H1 (cell line): ENCODE measurements at regions not wholly inside any gene's neighbourhood (a gene's known extent, or its start where the extent isn't known, plus 50 kb on each side); places are given as distances from the start of the nearest gene placed in this dataset.

ENCODE experiments used
- CTCF ChIA-PET: fragments of 300-600 bp; sonication (Branson Sonifier 250); formaldehyde crosslinking; loops from one replicate; lab custom pipeline; 2021; ENCODE audit not compliant: partially characterized antibody; lab: Charles Lee
- POLR2A ChIA-PET: fragments of 300-600 bp; sonication (Branson Sonifier 250); formaldehyde crosslinking; loops from one replicate; lab custom pipeline; 2021; ENCODE audit warnings: inconsistent platforms; ENCODE audit not compliant: partially characterized antibody; lab: Charles Lee
- DNase-seq, 2 experiments: peaks; one replicate each; pipeline versions ENCODE4 v3.0.0 to v3.0.0-alpha.2; 2010 to 2022; ENCODE audit warnings: low spot score in 2 of 2, low read depth in 1 of 2, mixed read lengths in 1 of 2
- FAIRE-seq: peaks from 2 replicates; lab custom pipeline; 2011; peaks lifted over from hg19 to GRCh38; lab: Jason Lieb, UNC
- H2AFZ ChIP-seq: 2 replicates; pipeline ENCODE4 v1.8.1; 2012; ENCODE audit warnings: low read length, inconsistent platforms
- H2AK5ac ChIP-seq: 2 replicates; pipeline ENCODE4 v1.6.1; 2013; ENCODE audit warnings: low read depth, low read length
- H2BK120ac ChIP-seq: replicated peaks from 2 replicates; pipeline ENCODE3; 2013; ENCODE audit warnings: low read depth, low read length, inconsistent platforms
- H2BK12ac ChIP-seq: 2 replicates; pipeline ENCODE4 v1.6.1; 2013; ENCODE audit warnings: low read depth, low read length
- H2BK15ac ChIP-seq: 2 replicates; pipeline ENCODE4 v1.6.1; 2013; ENCODE audit warnings: low read length
- H2BK20ac ChIP-seq: 2 replicates; pipeline ENCODE4 v1.6.1; 2013; ENCODE audit warnings: low read length
- H2BK5ac ChIP-seq: 2 replicates; pipeline ENCODE4 v1.6.1; 2013; ENCODE audit warnings: low read depth, low read length
- H3K14ac ChIP-seq: 2 replicates; pipeline ENCODE4 v1.6.1; 2013; ENCODE audit warnings: inconsistent platforms; ENCODE audit not compliant: insufficient read length
- H3K18ac ChIP-seq: 2 replicates; pipeline ENCODE4 v1.6.1; 2013; ENCODE audit warnings: low read length; ENCODE audit errors: extremely low read depth
- H3K23ac ChIP-seq: 2 replicates; pipeline ENCODE4 v1.6.1; 2013; ENCODE audit warnings: inconsistent platforms; ENCODE audit not compliant: insufficient read length
- H3K23me2 ChIP-seq: 2 replicates; pipeline ENCODE4 v1.6.1; 2013; ENCODE audit warnings: low read depth, low read length
- H3K27ac ChIP-seq: 2 replicates; pipeline ENCODE4 v1.6.1; 2011; ENCODE audit warnings: low read depth, low read length, inconsistent platforms
- H3K27me3 ChIP-seq, 4 experiments: replicated peaks in 1 of 4; 1 replicate in 1 of 4; 2 replicates in 3 of 4; pipeline versions ENCODE4 v1.6.1 to v1.8.1; 2011 to 2013; ENCODE audit warnings: low read length in 3 of 4, mild to moderate bottlenecking in 3 of 4, inconsistent platforms in 2 of 4, mixed read lengths in 2 of 4, moderate library complexity in 1 of 4; ENCODE audit not compliant: control insufficient read depth in 3 of 4, insufficient read depth in 3 of 4; ENCODE audit errors: extremely low read depth in 1 of 4
- H3K36me3 ChIP-seq, 4 experiments: 2 replicates each; pipeline versions ENCODE4 v1.6.1 to v1.8.1; 2011 to 2013; ENCODE audit warnings: mild to moderate bottlenecking in 4 of 4, low read length in 3 of 4, moderate library complexity in 2 of 4, control low read depth in 1 of 4, inconsistent platforms in 1 of 4; ENCODE audit not compliant: insufficient read depth in 4 of 4, control insufficient read depth in 2 of 4
- H3K4ac ChIP-seq: replicated peaks from 2 replicates; pipeline ENCODE3; 2013; ENCODE audit warnings: low read length, low read depth, mixed read lengths, inconsistent platforms; ENCODE audit not compliant: insufficient read length
- H3K4me1 ChIP-seq, 4 experiments: replicated peaks in 1 of 4; 1 replicate in 1 of 4; 2 replicates in 3 of 4; pipeline versions ENCODE4 v1.6.1 to v1.8.1; 2011 to 2013; ENCODE audit warnings: low read length in 3 of 4, inconsistent platforms in 2 of 4, mixed read lengths in 1 of 4; ENCODE audit not compliant: insufficient read depth in 4 of 4, control insufficient read depth in 3 of 4
- H3K4me2 ChIP-seq, 2 experiments: 2 replicates each; pipeline versions ENCODE4 v1.6.1 to v1.8.1; 2011 to 2013; ENCODE audit warnings: low read depth in 2 of 2, low read length in 2 of 2, control low read depth in 1 of 2, inconsistent platforms in 1 of 2, mild to moderate bottlenecking in 1 of 2; ENCODE audit not compliant: insufficient read depth in 1 of 2
- H3K4me3 ChIP-seq, 4 experiments: fragments of 200-600, 300-600 bp in 1 of 4; sonication (generic), shearing (Covaris generic), sonication (Bioruptor Twin) in 1 of 4; 2 replicates each; pipeline versions ENCODE4 v1.5.1 to v1.8.1; 2011 to 2016; ENCODE audit warnings: low read length in 4 of 4, low read depth in 3 of 4, control low read depth in 2 of 4, inconsistent platforms in 2 of 4, mild to moderate bottlenecking in 2 of 4, mixed read lengths in 1 of 4, moderate library complexity in 1 of 4; ENCODE audit not compliant: insufficient read depth in 2 of 4; ENCODE audit errors: extremely low read depth in 1 of 4
- H3K56ac ChIP-seq: replicated peaks from 2 replicates; pipeline ENCODE3; 2013; ENCODE audit warnings: low read depth, mild to moderate bottlenecking, mixed read lengths, low read length, inconsistent platforms; ENCODE audit not compliant: insufficient read length
- H3K79me1 ChIP-seq: 2 replicates; pipeline ENCODE4 v1.6.1; 2013; ENCODE audit warnings: low read depth, low read length, control low read depth
- H3K79me2 ChIP-seq, 2 experiments: 2 replicates each; pipeline versions ENCODE4 v1.6.1 to v1.8.1; 2012 to 2013; ENCODE audit warnings: low read length in 2 of 2, mild to moderate bottlenecking in 2 of 2, inconsistent platforms in 1 of 2; ENCODE audit not compliant: insufficient read depth in 2 of 2, control insufficient read depth in 1 of 2
- H3K9ac ChIP-seq, 4 experiments: replicated peaks in 1 of 4; 1 replicate in 1 of 4; 2 replicates in 3 of 4; pipeline versions ENCODE4 v1.6.1 to v1.8.1; 2011 to 2013; ENCODE audit warnings: low read depth in 3 of 4, low read length in 3 of 4, control low read depth in 2 of 4, mild to moderate bottlenecking in 2 of 4, moderate library complexity in 2 of 4, inconsistent platforms in 1 of 4; ENCODE audit errors: extremely low read depth in 1 of 4
- H3K9me3 ChIP-seq, 2 experiments: 2 replicates each; pipeline versions ENCODE4 v1.6.1 to v1.8.1; 2012 to 2013; ENCODE audit warnings: mild to moderate bottlenecking in 2 of 2, moderate library complexity in 2 of 2, control low read depth in 1 of 2, inconsistent platforms in 1 of 2, low read depth in 1 of 2, low read length in 1 of 2, mixed read lengths in 1 of 2; ENCODE audit not compliant: insufficient read depth in 2 of 2
- H4K20me1 ChIP-seq, 2 experiments: replicated peaks in 1 of 2; 2 replicates each; pipeline versions ENCODE3 to v1.8.1; 2011 to 2013; ENCODE audit warnings: inconsistent platforms in 2 of 2, low read length in 2 of 2, mild to moderate bottlenecking in 1 of 2; ENCODE audit not compliant: insufficient read depth in 2 of 2, control insufficient read depth in 1 of 2
- H4K5ac ChIP-seq: 2 replicates; pipeline ENCODE4 v1.6.1; 2013; ENCODE audit warnings: low read length, low read depth, mixed read lengths, inconsistent platforms; ENCODE audit not compliant: insufficient read length
- H4K8ac ChIP-seq: 2 replicates; pipeline ENCODE4 v1.8.0; 2013; ENCODE audit warnings: mild to moderate bottlenecking, moderate library complexity, low read length, inconsistent platforms; ENCODE audit not compliant: insufficient read depth; ENCODE audit errors: extremely low read depth
- H4K91ac ChIP-seq: replicated peaks from 2 replicates; pipeline ENCODE3; 2013; ENCODE audit warnings: low read length, mixed read lengths, inconsistent platforms; ENCODE audit not compliant: insufficient read length
- ASH2L ChIP-seq: fragments of 200-600, 300-600 bp; sonication (generic); IDR thresholded peaks from one replicate; pipeline ENCODE4 v1.7.1; 2017; ENCODE audit warnings: low read length
- EGR1 ChIP-seq: IDR thresholded peaks from 2 replicates; pipeline ENCODE4 v1.6.1; 2011; ENCODE audit warnings: low read depth, low read length, borderline replicate concordance
- FOSL1 ChIP-seq: IDR thresholded peaks from 2 replicates; pipeline ENCODE4 v1.6.1; 2011; ENCODE audit warnings: mild to moderate bottlenecking, low read depth, low read length, moderate library complexity; ENCODE audit not compliant: insufficient read depth
- GTF2F1 ChIP-seq: IDR thresholded peaks from 2 replicates; pipeline ENCODE4 v1.6.1; 2012; ENCODE audit warnings: low read depth, low read length, improper control_type of control experiment, borderline replicate concordance
- TAF1 ChIP-seq: IDR thresholded peaks from 2 replicates; pipeline ENCODE4 v1.6.1; 2011; ENCODE audit warnings: mild to moderate bottlenecking, low read depth, low read length
- WGBS, 2 experiments: shearing (Covaris generic) in 1 of 2; methylation state at CpG; one replicate each; pipeline versions ENCODE4 v1.1.6 to v1.1.7; 2013 to 2015; ENCODE audit warnings: low lambda C conversion rate in 2 of 2, mixed read lengths in 2 of 2, inconsistent platforms in 1 of 2, low coverage in 1 of 2, missing lambda C conversion rate in 1 of 2; ENCODE audit not compliant: insufficient replicate concordance in 2 of 2, insufficient coverage in 1 of 2, insufficient read length in 1 of 2; ENCODE audit errors: extremely low coverage in 1 of 2, missing lambda C conversion rate in 1 of 2; 5-methylcytosine and 5-hydroxymethylcytosine counted together

GRCh38 chr18:33841221-33841967 lies 263.4 kb downstream of the ASXL3 start:
- Histone ChIP-seq H4K5ac (no peak overlapping the region), H3K23me2 (no peaks in the 10 kb centered on the region), H2AK5ac (no peak overlapping the region), H3K56ac (no peak overlapping the region), H4K20me1 (no peaks in the 10 kb centered on the region), H3K4me1 (peaks cover 0 to 7% (median 4%) of the 10 kb centered on the region in 4 experiments; a peak in 4 of 7 replicates), H3K27me3 (no peaks in the 10 kb centered on the region), H3K4me2 (no peak overlapping the region), H2BK12ac (no peak overlapping the region), H3K79me2 (no peaks in the 10 kb centered on the region), H2BK20ac (no peak overlapping the region), H3K36me3 (no peaks in the 10 kb centered on the region), H2BK15ac (no peak overlapping the region), H3K9me3 (no peaks in the 10 kb centered on the region), H2BK120ac (no peak overlapping the region), H3K4ac (no peak overlapping the region), H3K14ac (no peak overlapping the region), H3K79me1 (no peaks in the 10 kb centered on the region), H3K27ac (no peak overlapping the region), H3K23ac (no peak overlapping the region), H2AFZ (no peak overlapping the region), H2BK5ac (no peak overlapping the region), H4K8ac (no peak overlapping the region), H3K18ac (no peak overlapping the region), H3K9ac (no peak overlapping the region), H4K91ac (no peak overlapping the region), H3K4me3 (no peak overlapping the region)
- 88% methylated on average over 5 of the region's 6 CpGs; no CpG with 5 or more reads in 1 of the 2 experiments for WGBS, 2 experiments
- TF ChIP-seq EGR1 (no peak), TAF1 (no peak), GTF2F1 (no peak), ASH2L (no peak), FOSL1 (no peak)
- DNase-seq (no peak), FAIRE-seq (no peak)
- CTCF ChIA-PET = interaction anchor here (0.6 to 3.6 kb wide), 8 partner anchors 8 to 482 kb away, joined by 3 to 18 read pairs (median 4); no protein-coding TSS in a partner anchor
- POLR2A ChIA-PET = no interaction called here
